Karpas-422 (cell line): ENCODE measurements at regions not wholly inside any gene's neighbourhood (a gene's known extent, or its start where the extent isn't known, plus 50 kb on each side); places are given as distances from the start of the nearest gene placed in this dataset.

Experiments used
- DNase-seq: peaks from one replicate; pipeline ENCODE4 v3.0.0-alpha.2; 2015
- H2AFZ ChIP-seq: fragments of 200-600 bp; sonication (generic); 2 replicates; pipeline ENCODE4 v1.6.1; 2014; ENCODE audit warnings: antibody characterized with exemption, low read length, mixed read lengths
- H3K27ac ChIP-seq: fragments of 200-600 bp; sonication (generic); 2 replicates; pipeline ENCODE4 v1.5.1; 2014; ENCODE audit warnings: mild to moderate bottlenecking, low read length, moderate library complexity
- H3K27me3 ChIP-seq: fragments of 200-600 bp; sonication (generic); 2 replicates; pipeline ENCODE4 v1.6.1; 2014; ENCODE audit warnings: low read length, mixed read lengths
- H3K36me3 ChIP-seq: fragments of 200-600 bp; sonication (generic); 2 replicates; pipeline ENCODE4 v1.6.1; 2014; ENCODE audit warnings: low read length, mixed read lengths; ENCODE audit not compliant: insufficient read depth
- H3K4me1 ChIP-seq: fragments of 200-600 bp; sonication (generic); 2 replicates; pipeline ENCODE4 v1.6.1; 2014; ENCODE audit warnings: mild to moderate bottlenecking, low read length, mixed read lengths
- H3K4me2 ChIP-seq: fragments of 200-600 bp; sonication (generic); 2 replicates; pipeline ENCODE4 v1.6.1; 2014; ENCODE audit warnings: low read length, low read depth, mild to moderate bottlenecking; ENCODE audit not compliant: poor library complexity, severe bottlenecking
- H3K4me3 ChIP-seq: fragments of 200-600 bp; sonication (generic); 2 replicates; pipeline ENCODE4 v1.5.1; 2014; ENCODE audit warnings: mild to moderate bottlenecking, antibody characterized with exemption, low read length, mixed read lengths
- H3K79me2 ChIP-seq: fragments of 200-600 bp; sonication (generic); 2 replicates; pipeline ENCODE4 v1.6.1; 2014; ENCODE audit warnings: mild to moderate bottlenecking, low read length, mixed read lengths
- H3K9ac ChIP-seq: fragments of 200-600 bp; sonication (generic); 2 replicates; pipeline ENCODE4 v1.6.0; 2014; ENCODE audit warnings: low read length
- H3K9me2 ChIP-seq: fragments of 200-600 bp; sonication (generic), shearing (Covaris generic); replicated peaks from 2 replicates; pipeline ENCODE4 v1.6.0; 2014; ENCODE audit warnings: mild to moderate bottlenecking, low read length, moderate library complexity; ENCODE audit not compliant: insufficient read depth
- H3K9me3 ChIP-seq: fragments of 300-700, 200-600 bp; sonication (generic); 2 replicates; pipeline ENCODE4 v1.6.1; 2014; ENCODE audit warnings: low read length, mixed read lengths
- H4K20me1 ChIP-seq: fragments of 200-600 bp; sonication (generic); 2 replicates; pipeline ENCODE4 v1.6.1; 2014; ENCODE audit warnings: mild to moderate bottlenecking, antibody characterized with exemption, low read length, low read depth; ENCODE audit not compliant: insufficient read depth

GRCh38 chr1:36582066-36582755, 99.5 kb upstream of the CSF3R start:
- Histone ChIP-seq H3K27ac (no peak overlapping the region), H3K9ac (no peak overlapping the region), H4K20me1 (no peaks in the 10 kb centered on the region), H3K27me3 (no peaks in the 10 kb centered on the region), H3K4me3 (no peak overlapping the region), H3K4me1 (peaks cover 32% of the 10 kb centered on the region), H3K4me2 (no peak overlapping the region), H3K79me2 (no peaks in the 10 kb centered on the region), H3K36me3 (no peaks in the 10 kb centered on the region), H3K9me2 (no peaks in the 10 kb centered on the region), H3K9me3 (no peaks in the 10 kb centered on the region), H2AFZ (no peak overlapping the region)
- DNase-seq = no peak

DNA sequence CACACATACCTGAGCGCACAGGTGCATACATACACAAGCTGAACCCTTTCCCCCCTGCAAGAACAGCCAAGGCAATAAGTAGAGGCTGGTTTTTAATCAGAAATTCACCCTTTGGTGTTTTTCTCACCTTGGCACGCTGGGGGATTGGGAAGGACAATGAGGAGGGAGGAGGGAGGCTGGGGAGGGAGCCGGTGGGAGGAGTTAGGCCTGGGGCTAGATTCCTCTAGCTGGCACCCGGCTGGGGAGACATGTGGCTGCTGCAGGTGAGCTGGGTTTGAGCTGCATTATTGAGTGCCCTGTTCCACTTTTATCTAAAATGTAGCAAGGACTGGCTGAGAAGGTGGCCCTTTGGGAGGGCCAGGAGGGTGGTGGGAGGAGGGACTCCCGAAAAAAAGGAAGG, 97.8 kb upstream of the CSF3R start:
- Histone ChIP-seq H3K9me2 (no peaks in the 10 kb centered on the region), H3K9ac (no peak overlapping the region), H3K27me3 (no peaks in the 10 kb centered on the region), H3K36me3 (no peaks in the 10 kb centered on the region), H3K4me2 (no peak overlapping the region), H3K4me3 (no peak overlapping the region), H3K27ac (no peak overlapping the region), H2AFZ (no peak overlapping the region), H4K20me1 (no peaks in the 10 kb centered on the region), H3K9me3 (no peaks in the 10 kb centered on the region), H3K79me2 (no peaks in the 10 kb centered on the region), H3K4me1 (peaks cover 31% of the 10 kb centered on the region)
- no peak for DNase-seq

- Histone ChIP-seq H3K9ac (0 out of 2 replicates have a peak overlapping the region, but pooled peaks have one; percentile 30), H3K9me2 (no peaks in the 10 kb centered on the region), H3K27me3 (no peaks in the 10 kb centered on the region), H3K27ac (no peak overlapping the region), H3K4me2 (no peak overlapping the region), H3K4me1 (peaks cover 31% of the 10 kb centered on the region), H3K36me3 (no peaks in the 10 kb centered on the region), H3K4me3 (no peak overlapping the region), H3K9me3 (no peaks in the 10 kb centered on the region), H3K79me2 (no peaks in the 10 kb centered on the region), H2AFZ (0 out of 2 replicates have a peak overlapping the region, but pooled peaks have one; percentile 21), H4K20me1 (no peaks in the 10 kb centered on the region)
- no peak for DNase-seq
Observed at GRCh38 chr1:36579039-36579438, 96.3 kb upstream of the CSF3R start.

DNA sequence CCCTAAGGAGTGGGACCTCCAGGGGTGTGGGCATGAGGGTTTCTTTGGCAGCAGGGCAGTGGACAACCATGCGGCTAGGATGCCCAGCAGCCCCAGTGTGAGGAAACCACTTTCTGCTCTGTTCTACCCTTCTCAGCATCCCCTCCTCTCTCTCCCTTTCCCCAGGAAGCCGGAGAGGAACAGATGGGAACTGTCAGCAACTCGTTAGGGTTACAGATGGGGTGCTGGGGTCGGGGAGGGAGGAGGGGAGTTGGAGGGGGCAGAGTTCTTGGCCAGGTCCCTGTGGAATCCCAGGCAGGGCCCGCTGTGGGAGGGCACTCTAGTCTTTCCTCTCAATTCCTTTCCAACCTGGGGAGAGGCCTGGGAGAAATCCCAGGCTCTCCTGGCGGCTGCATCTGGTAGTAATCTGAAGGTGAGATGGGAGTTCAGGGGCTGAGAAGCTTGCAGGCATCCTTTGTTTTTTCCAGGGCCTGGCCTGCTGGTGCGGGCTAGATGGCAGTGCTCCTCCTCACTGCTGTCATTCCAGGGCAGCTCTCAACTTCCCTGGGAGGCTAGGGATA, 93.9 kb upstream of the CSF3R start:
- no peaks in the 10 kb centered on the region for H3K36me3 ChIP-seq
- H3K79me2 ChIP-seq = no peaks in the 10 kb centered on the region
- peaks cover 43% of the 10 kb centered on the region for H3K4me1 ChIP-seq
- no peak overlapping the region for H2AFZ ChIP-seq
- H3K9ac ChIP-seq = peak overlapping the region; percentile 42
- H3K27ac ChIP-seq = peak overlapping the region; percentile 74
- no peaks in the 10 kb centered on the region for H3K9me2 ChIP-seq
- peak overlapping the region; percentile 2 for H3K4me2 ChIP-seq
- no peaks in the 10 kb centered on the region for H3K9me3 ChIP-seq
- no peak overlapping the region for H3K4me3 ChIP-seq
- DNase-seq = no peak
- H4K20me1 ChIP-seq = no peaks in the 10 kb centered on the region
- H3K27me3 ChIP-seq = no peaks in the 10 kb centered on the region

DNA sequence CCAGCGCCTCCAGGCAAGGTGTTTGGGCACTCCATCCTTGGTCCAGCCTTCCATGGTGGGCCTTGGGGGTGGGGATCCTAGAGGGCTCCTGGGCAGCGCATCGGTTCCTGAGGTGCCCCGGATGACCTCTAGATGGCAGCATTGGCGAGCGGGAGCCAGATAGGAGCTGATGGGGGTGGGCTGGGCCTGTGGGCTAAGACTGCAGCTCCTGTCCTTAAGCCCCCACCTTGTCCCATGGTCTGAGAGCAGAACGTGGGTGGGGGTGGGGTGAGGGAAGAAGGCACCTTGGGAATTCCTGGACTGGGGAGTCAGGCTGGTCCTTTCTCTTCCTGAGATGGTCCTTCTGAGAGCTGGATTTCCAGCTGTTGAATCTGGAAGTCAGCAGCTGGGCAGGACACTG, 93.4 kb upstream of the CSF3R start:
- H3K9ac ChIP-seq = peak overlapping the region; percentile 42
- H3K4me1 ChIP-seq = peaks cover 43% of the 10 kb centered on the region
- no peaks in the 10 kb centered on the region for H3K79me2 ChIP-seq
- no peaks in the 10 kb centered on the region for H3K27me3 ChIP-seq
- H3K4me2 ChIP-seq = no peak overlapping the region
- peak overlapping the region; percentile 74 for H3K27ac ChIP-seq
- no peak overlapping the region for H2AFZ ChIP-seq
- H3K36me3 ChIP-seq = no peaks in the 10 kb centered on the region
- peak; percentile 86 for DNase-seq
- no peaks in the 10 kb centered on the region for H3K9me2 ChIP-seq
- H3K4me3 ChIP-seq = no peak overlapping the region
- no peaks in the 10 kb centered on the region for H4K20me1 ChIP-seq
- H3K9me3 ChIP-seq = no peaks in the 10 kb centered on the region

GRCh38 chr1:36573445-36573844, 90.7 kb upstream of the CSF3R start:
- H3K9me2 ChIP-seq = no peaks in the 10 kb centered on the region
- no peaks in the 10 kb centered on the region for H4K20me1 ChIP-seq
- no peaks in the 10 kb centered on the region for H3K9me3 ChIP-seq
- no peaks in the 10 kb centered on the region for H3K79me2 ChIP-seq
- H3K4me1 ChIP-seq = peaks cover 35% of the 10 kb centered on the region
- no peaks in the 10 kb centered on the region for H3K36me3 ChIP-seq
- H3K4me2 ChIP-seq = no peak overlapping the region
- DNase-seq = no peak
- no peak overlapping the region for H3K4me3 ChIP-seq
- no peaks in the 10 kb centered on the region for H3K27me3 ChIP-seq
- no peak overlapping the region for H2AFZ ChIP-seq
- H3K9ac ChIP-seq = no peak overlapping the region
- no peak overlapping the region for H3K27ac ChIP-seq

GRCh38 chr1:36572906-36573305, 90.2 kb upstream of the CSF3R start:
- no peaks in the 10 kb centered on the region for H3K9me3 ChIP-seq

DNA sequence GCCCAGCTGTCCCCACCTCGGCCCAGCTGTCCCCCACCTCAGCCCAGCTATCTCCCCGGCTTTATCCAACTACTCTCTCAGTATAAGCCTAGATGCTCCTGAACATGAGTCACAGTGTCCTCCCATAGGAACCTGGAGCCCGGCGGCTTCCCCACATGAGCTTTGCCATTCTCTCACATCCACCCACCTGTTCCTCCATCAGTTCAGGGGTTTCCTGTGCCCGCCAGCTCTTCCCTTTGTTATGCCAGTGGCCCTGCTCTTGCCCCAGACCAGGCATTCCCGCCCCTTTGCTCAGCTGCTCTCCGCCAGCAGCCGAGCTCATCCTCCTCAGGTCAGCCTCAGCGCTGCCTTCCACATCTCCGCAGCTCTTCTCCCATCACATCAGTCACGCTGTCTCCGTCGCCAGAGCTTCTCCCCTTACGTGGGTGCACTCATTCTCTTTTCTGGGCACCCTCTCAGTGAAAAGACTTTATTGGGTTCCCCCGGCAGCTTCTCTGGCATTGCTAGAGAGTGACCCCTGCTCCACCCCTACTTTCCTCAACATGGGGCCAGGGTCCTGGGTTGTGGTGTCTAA, 89.5 kb upstream of the CSF3R start:
- Histone ChIP-seq H3K36me3 (no peaks in the 10 kb centered on the region), H3K9me2 (no peaks in the 10 kb centered on the region), H3K9ac (no peak overlapping the region), H2AFZ (no peak overlapping the region), H3K79me2 (no peaks in the 10 kb centered on the region), H3K4me1 (peaks cover 32% of the 10 kb centered on the region), H3K4me3 (no peak overlapping the region), H3K4me2 (no peak overlapping the region), H3K27me3 (no peaks in the 10 kb centered on the region), H3K27ac (no peak overlapping the region), H4K20me1 (no peaks in the 10 kb centered on the region), H3K9me3 (no peaks in the 10 kb centered on the region)
- no peak for DNase-seq

More at GRCh38 chr1:36572906-36573305, 90.2 kb upstream of the CSF3R start:
- Histone ChIP-seq H3K9ac (no peak overlapping the region), H3K79me2 (no peaks in the 10 kb centered on the region), H4K20me1 (no peaks in the 10 kb centered on the region), H2AFZ (no peak overlapping the region), H3K4me2 (no peak overlapping the region), H3K9me2 (no peaks in the 10 kb centered on the region), H3K27ac (no peak overlapping the region), H3K27me3 (no peaks in the 10 kb centered on the region), H3K4me3 (no peak overlapping the region), H3K4me1 (peaks cover 35% of the 10 kb centered on the region), H3K36me3 (no peaks in the 10 kb centered on the region)
- DNase-seq = no peak
